SK-N-SH treated with all-trans-retinoic acid at 6 μM for 48 hours (cell line): ENCODE measurements at regions not wholly inside any gene's neighbourhood (a gene's known extent, or its start where the extent isn't known, plus 50 kb on each side); places are given as distances from the start of the nearest gene placed in this dataset.

Experiments
- ESRRG ChIP-seq: fragments of 250-450 bp; sonication (Bioruptor Pico); IDR thresholded peaks from 2 replicates; pipeline ENCODE4 v1.6.1; 2021; ENCODE audit warnings: mild to moderate bottlenecking
- TOX ChIP-seq: fragments of 250-450 bp; sonication (Bioruptor Pico); IDR thresholded peaks from 2 replicates; pipeline ENCODE4 v1.8.0; 2021; ENCODE audit warnings: mild to moderate bottlenecking, moderate library complexity, borderline replicate concordance
- ZC3H10 ChIP-seq: fragments of 250-450 bp; sonication (Bioruptor Pico); IDR thresholded peaks from 2 replicates; pipeline ENCODE4 v1.5.1; 2021; ENCODE audit warnings: mild to moderate bottlenecking, moderate library complexity
- ZNF565 ChIP-seq: fragments of 450-650 bp; formaldehyde crosslinking; conservative IDR thresholded peaks from 2 replicates; pipeline ENCODE4 v1.5.0; 2020; ENCODE audit warnings: low read depth, mild to moderate bottlenecking, moderate library complexity
- TF ChIP-seq, protein P1 (sequence below): fragments of 250-450 bp; sonication (Bioruptor Pico); IDR thresholded peaks from 2 replicates; pipeline ENCODE4 v1.5.1; 2021; ENCODE audit warnings: mild to moderate bottlenecking, moderate library complexity

DNA sequence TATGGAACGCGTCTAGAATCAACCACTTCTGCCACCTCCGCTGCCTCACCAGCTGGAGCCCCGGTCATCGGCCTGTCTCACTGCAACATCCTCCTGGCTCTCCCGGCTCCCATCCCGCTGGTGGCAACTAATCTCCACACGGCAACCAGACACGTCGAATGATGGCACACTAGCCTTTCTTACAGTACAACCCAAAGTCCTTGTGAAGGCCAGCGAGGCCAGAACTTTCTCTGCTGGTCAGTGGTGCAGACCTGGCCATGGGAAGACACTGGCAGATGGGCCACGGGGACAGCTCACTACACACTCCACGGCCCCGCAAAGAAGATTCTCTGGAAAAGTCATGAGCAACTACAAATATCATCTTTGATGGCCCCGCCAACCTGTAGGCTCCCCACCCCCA lies 117.6 kb downstream of the RMI2 start:
- no peak for TF ChIP-seq ESRRG
- TF ChIP-seq, protein P1, sequence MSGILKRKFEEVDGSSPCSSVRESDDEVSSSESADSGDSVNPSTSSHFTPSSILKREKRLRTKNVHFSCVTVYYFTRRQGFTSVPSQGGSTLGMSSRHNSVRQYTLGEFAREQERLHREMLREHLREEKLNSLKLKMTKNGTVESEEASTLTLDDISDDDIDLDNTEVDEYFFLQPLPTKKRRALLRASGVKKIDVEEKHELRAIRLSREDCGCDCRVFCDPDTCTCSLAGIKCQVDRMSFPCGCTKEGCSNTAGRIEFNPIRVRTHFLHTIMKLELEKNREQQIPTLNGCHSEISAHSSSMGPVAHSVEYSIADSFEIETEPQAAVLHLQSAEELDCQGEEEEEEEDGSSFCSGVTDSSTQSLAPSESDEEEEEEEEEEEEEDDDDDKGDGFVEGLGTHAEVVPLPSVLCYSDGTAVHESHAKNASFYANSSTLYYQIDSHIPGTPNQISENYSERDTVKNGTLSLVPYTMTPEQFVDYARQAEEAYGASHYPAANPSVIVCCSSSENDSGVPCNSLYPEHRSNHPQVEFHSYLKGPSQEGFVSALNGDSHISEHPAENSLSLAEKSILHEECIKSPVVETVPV = no peak
- no peak for TF ChIP-seq ZNF565
- TF ChIP-seq TOX (CRISPR knock-in tag) = no peak
- no peak for TF ChIP-seq ZC3H10
